CD4-positive, alpha-beta T cell treated with Interleukin-21 for 1 hour (primary cell): ENCODE measurements at regions not wholly inside any gene's neighbourhood (a gene's known extent, or its start where the extent isn't known, plus 50 kb on each side); places are given as distances from the start of the nearest gene placed in this dataset.

Experiments used
- DNase-seq: peaks from one replicate; pipeline ENCODE4 v3.0.0-alpha.2; 2020

GRCh38 chr1:224505454-224506093 is 71.0 kb upstream of the WDR26 start:
- no peak for DNase-seq

- no peak for DNase-seq
Measured at GRCh38 chr1:224506141-224506814, 71.7 kb upstream of the WDR26 start.

- no peak for DNase-seq
Measured at GRCh38 chr1:224507771-224508523, 73.3 kb upstream of the WDR26 start.

GRCh38 chr1:224509907-224510306 is 75.3 kb upstream of the WDR26 start:
- no peak for DNase-seq

- no peak for DNase-seq
Measured at GRCh38 chr1:224510880-224511645, 76.5 kb upstream of the WDR26 start.

GRCh38 chr1:224512600-224513151 is 78.1 kb upstream of the WDR26 start:
- no peak for DNase-seq

GRCh38 chr1:224513383-224513782 is 78.8 kb upstream of the WDR26 start:
- no peak for DNase-seq

GRCh38 chr1:224513787-224514209 is 79.2 kb upstream of the WDR26 start:
- peak; percentile 77 for DNase-seq

GRCh38 chr1:224517171-224517570 is 82.6 kb upstream of the WDR26 start:
- DNase-seq, result no peak

- DNase-seq, result no peak
Measured at GRCh38 chr1:224518528-224518927, 83.9 kb upstream of the WDR26 start.

- no peak for DNase-seq
Measured at GRCh38 chr1:224519874-224520273, 85.3 kb upstream of the WDR26 start.

GRCh38 chr1:224520808-224521207 is 86.2 kb upstream of the WDR26 start:
- DNase-seq, result no peak

GRCh38 chr1:224521904-224522734 is 87.5 kb upstream of the WDR26 start:
- no peak for DNase-seq

- DNase-seq, result no peak
Measured at GRCh38 chr1:224523676-224524075, 89.1 kb upstream of the WDR26 start.

GRCh38 chr1:224524679-224525078 is 90.1 kb upstream of the WDR26 start:
- DNase-seq, result no peak

- DNase-seq, result no peak
Measured at GRCh38 chr1:224525411-224526040, 90.6 kb upstream of the CNIH3 start.

GRCh38 chr1:224526771-224527170 is 89.3 kb upstream of the CNIH3 start:
- no peak for DNase-seq

GRCh38 chr1:224528900-224529299 is 87.2 kb upstream of the CNIH3 start:
- DNase-seq, result no peak

GRCh38 chr1:224529844-224530243 is 86.3 kb upstream of the CNIH3 start:
- no peak for DNase-seq

GRCh38 chr1:224533517-224533916 is 82.6 kb upstream of the CNIH3 start:
- DNase-seq, result no peak

- DNase-seq, result no peak
Measured at GRCh38 chr1:224534731-224535130, 81.4 kb upstream of the CNIH3 start.

GRCh38 chr1:224535641-224536040 is 80.5 kb upstream of the CNIH3 start:
- DNase-seq, result no peak
